ENCODE measurements at regions not wholly inside any gene's neighbourhood (a gene's known extent, or its start where the extent isn't known, plus 50 kb on each side); places are given as distances from the start of the nearest gene placed in this dataset.

- DNase-seq (ENCODE audit: low read depth in 2 of 2), result no peak
Measured at GRCh38 chr21:21605521-21605920, 607.3 kb downstream of the NCAM2 start.

- no peak for DNase-seq (ENCODE audit: low read depth in 2 of 2)
Measured at GRCh38 chr21:21606041-21606440, 607.8 kb downstream of the NCAM2 start.

GRCh38 chr21:21612466-21612865 lies 614.3 kb downstream of the NCAM2 start:
- no peak for DNase-seq (ENCODE audit: low read depth in 2 of 2)

GRCh38 chr21:21614966-21615365 lies 616.8 kb downstream of the NCAM2 start:
- DNase-seq (ENCODE audit: low read depth in 2 of 2), result no peak

- DNase-seq (ENCODE audit: low read depth in 2 of 2), result no peak
Measured at GRCh38 chr21:21622460-21623234, 624.4 kb downstream of the NCAM2 start.

- DNase-seq (ENCODE audit: low read depth in 2 of 2), result no peak
Measured at GRCh38 chr21:21624674-21625073, 626.5 kb downstream of the NCAM2 start.

- DNase-seq (ENCODE audit: low read depth in 2 of 2), result no peak
Measured at GRCh38 chr21:21631961-21632360, 633.8 kb downstream of the NCAM2 start.

GRCh38 chr21:21632926-21633325 lies 634.7 kb downstream of the NCAM2 start:
- no peak for DNase-seq (ENCODE audit: low read depth in 2 of 2)

GRCh38 chr21:21661741-21662140 lies 663.5 kb downstream of the NCAM2 start:
- no peak for DNase-seq (ENCODE audit: low read depth in 2 of 2)

- DNase-seq (ENCODE audit: low read depth in 2 of 2), result no peak
Measured at GRCh38 chr21:21662776-21663175, 664.6 kb downstream of the NCAM2 start.

GRCh38 chr21:21664871-21665270 lies 666.7 kb downstream of the NCAM2 start:
- no peak for DNase-seq (ENCODE audit: low read depth in 2 of 2)

- no peak for DNase-seq (ENCODE audit: low read depth in 2 of 2)
Measured at GRCh38 chr21:21666689-21667088, 668.5 kb downstream of the NCAM2 start.

GRCh38 chr21:21668198-21668597 lies 670.0 kb downstream of the NCAM2 start:
- DNase-seq (ENCODE audit: low read depth in 2 of 2), result no peak

- no peak for DNase-seq (ENCODE audit: low read depth in 2 of 2)
Measured at GRCh38 chr21:21673959-21674358, 675.8 kb downstream of the NCAM2 start.

- no peak for DNase-seq (ENCODE audit: low read depth in 2 of 2)
Measured at GRCh38 chr21:21675601-21676000, 677.4 kb downstream of the NCAM2 start.

- DNase-seq (ENCODE audit: low read depth in 2 of 2), result no peak
Measured at GRCh38 chr21:21682172-21682571, 684.0 kb downstream of the NCAM2 start.

- DNase-seq (ENCODE audit: low read depth in 2 of 2), result no peak
Measured at GRCh38 chr21:21688889-21689288, 690.7 kb downstream of the NCAM2 start.

GRCh38 chr21:21690068-21690665 lies 692.0 kb downstream of the NCAM2 start:
- DNase-seq (ENCODE audit: low read depth in 2 of 2), result no peak

- no peak for DNase-seq (ENCODE audit: low read depth in 2 of 2)
Measured at GRCh38 chr21:21712748-21713520, 714.7 kb downstream of the NCAM2 start.

- no peak for DNase-seq (ENCODE audit: low read depth in 2 of 2)
Measured at GRCh38 chr21:21713651-21714180, 715.5 kb downstream of the NCAM2 start.

- no peak for DNase-seq (ENCODE audit: low read depth in 2 of 2)
Measured at GRCh38 chr21:21714426-21714825, 716.2 kb downstream of the NCAM2 start.

- no peak for DNase-seq (ENCODE audit: low read depth in 2 of 2)
Measured at GRCh38 chr21:21715266-21715969, 717.2 kb downstream of the NCAM2 start.
